GM12873 (cell line): ENCODE measurements at regions not wholly inside any gene's neighbourhood (a gene's known extent, or its start where the extent isn't known, plus 50 kb on each side); places are given as distances from the start of the nearest gene placed in this dataset.

Source experiments
- TF ChIP-seq, protein P1 (sequence below): IDR thresholded peaks from 2 replicates; pipeline ENCODE4 v1.5.1; 2012; ENCODE audit warnings: low read depth, mild to moderate bottlenecking, moderate library complexity, low read length, control low read depth; ENCODE audit not compliant: insufficient read depth; ENCODE audit errors: missing control alignments

DNA sequence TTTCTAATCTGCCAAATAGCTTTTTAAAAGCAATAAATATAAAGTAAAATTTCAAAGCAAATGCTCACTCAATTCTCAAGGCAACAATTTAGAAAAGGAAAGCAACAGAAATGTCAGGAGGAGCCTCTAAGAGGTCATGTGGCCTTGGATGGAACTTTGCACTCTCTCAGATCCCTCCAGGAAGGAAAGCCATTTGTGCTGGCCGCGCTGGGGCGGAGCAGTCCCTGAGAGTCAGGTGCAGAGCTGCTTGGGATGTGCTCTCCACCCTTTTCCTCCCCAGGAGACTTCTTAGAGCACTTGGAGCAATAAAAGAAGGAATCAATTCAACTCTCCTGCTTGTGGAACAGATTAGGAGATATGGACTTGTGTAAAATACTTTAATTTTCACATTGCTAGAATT lies 379.8 kb upstream of the LINC00305 start:
- TF ChIP-seq, protein P1, sequence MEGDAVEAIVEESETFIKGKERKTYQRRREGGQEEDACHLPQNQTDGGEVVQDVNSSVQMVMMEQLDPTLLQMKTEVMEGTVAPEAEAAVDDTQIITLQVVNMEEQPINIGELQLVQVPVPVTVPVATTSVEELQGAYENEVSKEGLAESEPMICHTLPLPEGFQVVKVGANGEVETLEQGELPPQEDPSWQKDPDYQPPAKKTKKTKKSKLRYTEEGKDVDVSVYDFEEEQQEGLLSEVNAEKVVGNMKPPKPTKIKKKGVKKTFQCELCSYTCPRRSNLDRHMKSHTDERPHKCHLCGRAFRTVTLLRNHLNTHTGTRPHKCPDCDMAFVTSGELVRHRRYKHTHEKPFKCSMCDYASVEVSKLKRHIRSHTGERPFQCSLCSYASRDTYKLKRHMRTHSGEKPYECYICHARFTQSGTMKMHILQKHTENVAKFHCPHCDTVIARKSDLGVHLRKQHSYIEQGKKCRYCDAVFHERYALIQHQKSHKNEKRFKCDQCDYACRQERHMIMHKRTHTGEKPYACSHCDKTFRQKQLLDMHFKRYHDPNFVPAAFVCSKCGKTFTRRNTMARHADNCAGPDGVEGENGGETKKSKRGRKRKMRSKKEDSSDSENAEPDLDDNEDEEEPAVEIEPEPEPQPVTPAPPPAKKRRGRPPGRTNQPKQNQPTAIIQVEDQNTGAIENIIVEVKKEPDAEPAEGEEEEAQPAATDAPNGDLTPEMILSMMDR = no peak

DNA sequence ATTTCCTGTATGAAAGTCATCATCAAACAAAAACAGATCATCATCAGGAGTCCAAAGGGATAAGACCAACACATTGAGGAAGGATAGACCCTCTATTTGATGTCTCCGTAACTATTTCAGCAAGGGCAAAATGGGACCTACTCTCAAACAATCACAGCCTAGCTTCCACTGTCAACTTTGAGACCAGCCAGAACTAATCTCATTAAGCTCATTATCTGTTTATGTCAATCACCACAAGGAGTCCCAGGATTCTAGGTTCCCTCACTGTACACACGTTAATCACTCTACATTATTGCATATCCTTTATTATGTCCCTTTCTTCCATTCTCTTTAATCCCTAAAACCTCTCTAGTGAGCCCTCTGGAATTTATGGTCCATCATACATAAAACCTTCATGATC lies 370.3 kb upstream of the LINC00305 start:
- TF ChIP-seq, protein P1 = no peak

DNA sequence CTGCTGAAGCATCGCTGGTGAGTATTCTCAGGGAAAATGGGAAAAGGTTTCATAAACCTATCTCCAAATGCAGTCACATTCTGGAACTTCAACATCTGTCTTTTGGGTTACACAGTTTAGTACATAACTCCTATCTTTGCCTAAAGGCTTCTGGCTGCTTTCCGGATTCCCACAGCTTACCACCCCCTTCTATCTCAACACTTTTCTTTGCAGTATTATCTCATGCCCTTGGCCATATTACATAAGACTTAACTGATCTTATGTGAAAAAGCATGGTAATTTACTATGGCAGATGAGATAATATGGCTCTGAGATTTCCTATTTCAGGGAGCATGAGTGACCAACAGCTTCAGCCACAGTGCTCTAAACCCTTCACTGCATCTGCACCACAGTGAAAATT lies 369.3 kb upstream of the LINC00305 start:
- TF ChIP-seq, protein P1 = no peak

DNA sequence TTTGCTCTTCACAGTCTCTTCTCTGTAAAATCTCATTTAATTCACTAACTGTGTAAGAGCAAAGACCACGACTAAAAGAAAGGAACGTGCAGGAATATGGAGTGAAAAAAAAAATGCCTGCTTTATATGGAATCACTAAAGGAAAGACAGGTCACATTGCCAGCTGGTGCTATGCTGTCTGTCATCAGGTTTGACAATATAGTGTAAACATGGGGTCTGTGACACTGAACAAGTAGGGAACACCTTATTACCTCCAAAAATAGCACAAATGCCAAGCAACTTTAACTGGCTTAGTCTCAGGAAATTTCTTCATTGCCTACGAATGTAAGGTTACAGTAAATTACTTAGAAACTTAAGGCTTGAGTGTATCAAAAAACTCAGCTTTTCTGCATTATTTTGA lies 364.5 kb upstream of the LINC00305 start:
- TF ChIP-seq, protein P1 = no peak

DNA sequence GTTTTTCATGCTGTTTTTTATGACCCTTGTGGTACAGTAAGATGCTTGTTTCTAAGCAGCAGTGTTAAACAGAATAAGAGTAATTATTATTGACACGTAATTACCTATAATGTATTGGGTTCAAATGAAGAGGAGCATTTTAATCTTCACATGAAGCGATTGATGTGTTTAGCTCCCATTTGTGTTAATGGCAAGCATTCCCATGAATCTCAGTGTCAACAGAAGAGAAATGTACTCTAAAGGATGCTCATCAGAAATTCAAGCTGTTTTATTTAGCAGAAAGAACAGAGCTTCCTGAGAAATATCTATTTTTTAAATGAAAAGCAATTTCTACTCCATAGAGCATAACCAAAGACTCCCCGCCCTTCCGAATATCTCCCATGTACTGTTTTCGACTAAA lies 341.3 kb upstream of the LINC00305 start:
- TF ChIP-seq, protein P1 = no peak

DNA sequence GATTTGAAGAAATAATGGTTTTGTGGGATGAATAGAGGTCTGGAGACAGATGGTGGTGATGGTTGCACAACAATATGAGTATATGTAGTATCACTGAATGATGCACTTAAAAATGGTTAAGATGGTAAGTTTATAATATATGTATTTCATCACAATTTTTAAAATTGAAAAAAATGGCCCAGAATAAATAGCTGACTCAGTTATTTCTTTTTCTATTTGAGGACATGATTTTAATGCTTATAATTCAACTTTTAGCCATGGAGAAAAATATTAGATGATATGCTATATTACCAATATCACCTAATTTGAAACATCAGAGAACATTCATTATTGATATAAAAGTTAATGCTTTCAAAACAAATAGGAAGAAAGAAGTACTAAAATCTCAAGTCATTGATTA lies 339.8 kb upstream of the LINC00305 start:
- TF ChIP-seq, protein P1 = no peak

DNA sequence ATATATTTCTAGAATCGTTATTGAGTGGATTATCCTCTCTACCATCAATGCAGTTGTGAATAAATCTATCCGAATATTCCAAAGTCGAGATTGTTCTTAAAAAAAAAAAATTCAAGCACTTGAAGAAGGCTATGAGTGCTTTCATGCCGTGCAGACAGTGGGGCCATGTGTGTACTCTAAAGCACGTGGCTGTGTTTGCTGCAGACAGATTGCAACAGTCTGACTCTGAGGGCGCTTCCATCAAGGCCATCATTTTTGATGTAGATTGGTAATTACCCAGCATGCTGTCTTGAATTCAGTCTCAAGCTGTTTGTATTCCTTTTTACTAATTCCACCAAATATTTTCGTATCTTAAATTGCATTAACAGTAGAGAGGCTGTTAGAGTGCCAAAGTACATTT lies 325.9 kb upstream of the LINC00305 start:
- TF ChIP-seq, protein P1 = no peak
